AG09319 (cell line): ENCODE measurements at regions not wholly inside any gene's neighbourhood (a gene's known extent, or its start where the extent isn't known, plus 50 kb on each side); places are given as distances from the start of the nearest gene placed in this dataset.

ENCODE experiments used
- DNase-seq: peaks from one replicate; pipeline ENCODE4 v3.0.0-alpha.2; 2010; ENCODE audit warnings: low read depth; ENCODE audit errors: extremely low read depth
- CTCF ChIP-seq: IDR thresholded peaks from 2 replicates; pipeline ENCODE4 v1.5.1; 2011; ENCODE audit warnings: low read depth, mild to moderate bottlenecking, inconsistent platforms, low read length, moderate library complexity

DNA sequence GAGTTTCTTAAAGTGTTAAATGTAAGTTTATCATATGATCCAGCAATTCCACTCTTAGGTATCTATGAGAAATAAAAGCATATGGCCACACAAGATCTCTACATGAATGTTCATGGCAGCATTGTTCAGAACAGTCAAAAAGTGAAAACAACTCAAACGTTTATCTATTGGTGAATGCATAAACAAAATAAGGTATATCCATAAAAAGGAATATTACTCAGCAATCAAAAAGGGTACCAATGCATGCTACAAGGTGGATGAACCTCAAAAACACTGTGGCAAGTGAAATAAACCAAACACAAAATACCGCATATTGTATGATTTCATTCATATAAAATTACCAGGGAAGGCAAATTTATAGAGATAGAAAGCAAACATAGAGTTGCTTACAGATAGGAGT is 337.6 kb downstream of the PIK3C3 start:
- DNase-seq = no peak
- no peak for TF ChIP-seq CTCF

- TF ChIP-seq CTCF = no peak
- no peak for DNase-seq
Observed at GRCh38 chr18:42296192-42296591, 341.2 kb downstream of the PIK3C3 start.

GRCh38 chr18:42296723-42297122 is 341.7 kb downstream of the PIK3C3 start:
- no peak for DNase-seq
- TF ChIP-seq CTCF = no peak

DNA sequence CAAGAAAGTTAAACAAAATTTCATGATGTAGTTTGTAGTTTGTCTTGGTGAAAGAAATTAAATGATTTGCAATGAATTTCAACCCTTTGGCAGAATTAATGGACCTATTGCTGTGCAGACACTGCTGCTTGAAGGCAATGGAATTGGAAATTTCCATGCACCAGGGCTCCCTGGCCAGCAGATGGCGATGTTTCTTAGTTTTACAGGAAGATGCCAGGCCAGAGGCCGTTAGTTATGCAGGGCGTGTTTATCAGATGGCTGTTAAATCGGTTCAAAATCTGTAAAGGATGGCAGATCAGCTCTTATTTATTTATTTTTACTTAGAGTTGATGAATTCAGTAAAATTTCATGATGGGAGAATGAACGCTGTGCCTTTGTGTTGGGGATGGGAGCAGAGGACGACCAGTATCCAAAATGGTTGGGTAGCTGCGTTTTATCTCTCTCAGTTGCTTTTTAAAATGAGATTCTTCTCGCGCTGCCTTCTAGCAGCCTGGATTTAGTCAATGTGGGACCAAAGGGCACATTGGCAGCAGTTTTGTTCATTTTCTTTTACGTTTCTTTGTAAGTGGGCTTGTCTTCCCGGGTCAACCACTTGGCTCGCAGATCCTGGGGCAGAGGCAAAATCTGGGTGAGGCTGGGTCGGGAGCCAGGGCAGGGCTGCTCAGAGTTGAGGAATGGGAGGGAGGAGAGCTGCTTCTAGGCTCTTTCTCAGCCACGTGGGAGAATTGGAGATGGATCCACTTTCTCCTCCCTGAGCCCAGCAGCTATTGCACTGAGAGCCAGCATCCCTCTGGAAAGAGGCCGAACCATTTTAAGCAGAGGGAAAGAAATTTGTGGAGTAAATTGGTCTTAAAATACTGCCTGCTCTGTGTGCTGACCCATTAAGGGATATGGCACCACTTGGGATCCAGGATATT is 344.0 kb downstream of the PIK3C3 start:
- peak; percentile 93 for TF ChIP-seq CTCF
- DNase-seq = peak; percentile 20

DNA sequence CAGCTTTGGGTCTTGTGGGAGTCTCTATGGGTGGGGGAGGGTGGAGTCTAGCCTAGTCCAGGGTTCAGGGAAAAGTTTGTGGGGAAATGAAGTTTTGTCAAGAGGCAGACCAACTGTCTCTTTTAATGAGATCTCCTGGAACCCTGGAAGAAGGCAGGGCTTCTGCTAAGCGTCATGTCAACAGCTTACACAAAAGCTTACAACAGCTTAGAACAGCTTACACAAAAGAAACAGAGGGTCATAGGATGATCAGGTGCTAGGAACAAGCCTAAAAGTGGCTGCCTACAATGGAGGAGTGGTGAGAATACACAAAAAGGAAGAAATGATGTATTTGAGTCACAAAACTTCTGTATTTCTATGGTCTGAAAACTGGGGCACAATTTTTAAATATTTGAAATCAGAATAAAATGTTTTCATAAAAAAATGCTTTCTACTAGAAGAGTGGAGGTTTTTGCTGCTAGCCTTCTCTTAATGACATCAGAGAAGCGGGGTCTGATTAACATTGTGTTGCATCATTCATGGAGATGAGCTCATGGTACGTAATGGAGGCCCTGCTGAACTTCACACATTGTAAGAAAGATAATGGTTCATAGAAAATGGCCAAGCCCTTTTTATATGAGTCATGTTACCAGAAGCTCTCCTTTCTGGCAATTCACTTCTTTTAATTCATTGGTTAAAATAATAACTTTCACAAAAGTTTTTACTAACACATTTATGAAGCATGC is 351.0 kb downstream of the PIK3C3 start:
- no peak for TF ChIP-seq CTCF
- DNase-seq = no peak

GRCh38 chr18:42306594-42306980 is 351.6 kb downstream of the PIK3C3 start:
- TF ChIP-seq CTCF = no peak
- DNase-seq = no peak

- no peak for DNase-seq
- no peak for TF ChIP-seq CTCF
Observed at GRCh38 chr18:42310956-42311355, 355.9 kb downstream of the PIK3C3 start.
